ENCODE measurements at regions not wholly inside any gene's neighbourhood (a gene's known extent, or its start where the extent isn't known, plus 50 kb on each side); places are given as distances from the start of the nearest gene placed in this dataset.

DNA sequence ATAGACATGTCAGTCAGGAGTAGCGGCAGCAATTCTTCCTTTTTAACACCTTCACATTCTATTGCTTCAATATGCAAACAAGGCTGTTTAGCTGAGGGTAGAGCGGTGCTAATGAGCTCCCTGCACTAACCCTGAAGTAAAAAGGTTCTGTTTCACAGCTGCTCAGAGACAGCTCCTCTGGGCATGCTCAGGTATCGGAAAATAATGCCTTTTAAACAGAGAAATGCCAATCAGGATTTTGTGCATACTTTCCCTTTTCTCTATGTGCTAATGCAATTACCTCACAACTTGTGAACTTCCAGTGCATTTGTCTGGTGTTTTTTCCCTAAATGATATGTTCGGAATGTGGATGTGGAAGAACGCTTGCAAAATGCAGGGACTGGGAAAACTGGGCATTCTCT lies 307.7 kb upstream of the FZD8 start:
- TF ChIP-seq, protein P1, sequence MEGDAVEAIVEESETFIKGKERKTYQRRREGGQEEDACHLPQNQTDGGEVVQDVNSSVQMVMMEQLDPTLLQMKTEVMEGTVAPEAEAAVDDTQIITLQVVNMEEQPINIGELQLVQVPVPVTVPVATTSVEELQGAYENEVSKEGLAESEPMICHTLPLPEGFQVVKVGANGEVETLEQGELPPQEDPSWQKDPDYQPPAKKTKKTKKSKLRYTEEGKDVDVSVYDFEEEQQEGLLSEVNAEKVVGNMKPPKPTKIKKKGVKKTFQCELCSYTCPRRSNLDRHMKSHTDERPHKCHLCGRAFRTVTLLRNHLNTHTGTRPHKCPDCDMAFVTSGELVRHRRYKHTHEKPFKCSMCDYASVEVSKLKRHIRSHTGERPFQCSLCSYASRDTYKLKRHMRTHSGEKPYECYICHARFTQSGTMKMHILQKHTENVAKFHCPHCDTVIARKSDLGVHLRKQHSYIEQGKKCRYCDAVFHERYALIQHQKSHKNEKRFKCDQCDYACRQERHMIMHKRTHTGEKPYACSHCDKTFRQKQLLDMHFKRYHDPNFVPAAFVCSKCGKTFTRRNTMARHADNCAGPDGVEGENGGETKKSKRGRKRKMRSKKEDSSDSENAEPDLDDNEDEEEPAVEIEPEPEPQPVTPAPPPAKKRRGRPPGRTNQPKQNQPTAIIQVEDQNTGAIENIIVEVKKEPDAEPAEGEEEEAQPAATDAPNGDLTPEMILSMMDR (IDR thresholded peaks at IDR 0.05) = no peak
- TF ChIP-seq POLR2A (IDR thresholded peaks at IDR 0.05) = no peak
- no peak for TF ChIP-seq EP300 (IDR thresholded peaks at IDR 0.05)
- no peak for TF ChIP-seq POLR2AphosphoS5 (IDR thresholded peaks at IDR 0.05)
